RWPE1 (cell line): ENCODE measurements at regions not wholly inside any gene's neighbourhood (a gene's known extent, or its start where the extent isn't known, plus 50 kb on each side); places are given as distances from the start of the nearest gene placed in this dataset.

Experiments used
- CTCF ChIA-PET: fragments of 350-600 bp; sonication (Branson Sonifier 250); formaldehyde crosslinking; extraction: SDS; loops from one replicate; lab custom pipeline; 2021; lab: Yijun Ruan, JAX
- POLR2A ChIA-PET: fragments of 400-600 bp; formaldehyde crosslinking; extraction: SDS; loops from one replicate; lab custom pipeline; 2020; ENCODE audit warnings: antibody characterized with exemption; ENCODE audit not compliant: low non-redundant PET; lab: Yijun Ruan, JAX
- DNase-seq: peaks from one replicate; pipeline ENCODE4 v3.0.0; 2012; ENCODE audit warnings: low spot score
- H3K27ac ChIP-seq: fragments of 450-650 bp; 2 replicates; pipeline ENCODE4 v1.5.1; 2017
- TF ChIP-seq, protein P1 (sequence below): fragments of 450-650 bp; conservative IDR thresholded peaks from 2 replicates; pipeline ENCODE4 v1.5.1; 2017; ENCODE audit warnings: low read depth, mild to moderate bottlenecking

DNA sequence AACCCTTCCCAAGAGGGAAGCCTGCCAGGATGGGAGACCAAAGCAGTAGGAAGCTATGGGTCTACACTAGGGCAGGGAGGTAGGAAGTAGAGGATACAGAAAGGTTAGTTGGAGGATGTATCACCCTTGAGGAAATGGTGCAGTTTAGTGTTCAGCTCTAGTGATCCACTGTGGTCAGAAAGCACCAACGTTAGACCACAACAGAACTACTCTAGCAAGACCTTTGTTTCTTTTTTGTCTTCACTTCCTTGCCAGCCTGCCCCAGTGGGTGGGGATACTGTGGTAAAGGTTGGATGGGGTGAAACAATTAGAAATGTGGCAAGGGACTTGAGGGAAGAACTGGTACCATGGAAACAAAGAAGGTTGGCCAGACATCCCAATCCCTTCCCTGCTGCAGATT is 83.3 kb downstream of the DDIT4L start:
- DNase-seq = no peak
- H3K27ac ChIP-seq = no peak overlapping the region
- ChIA-PET CTCF (no interaction called here), POLR2A (no interaction called here)
- TF ChIP-seq, protein P1, sequence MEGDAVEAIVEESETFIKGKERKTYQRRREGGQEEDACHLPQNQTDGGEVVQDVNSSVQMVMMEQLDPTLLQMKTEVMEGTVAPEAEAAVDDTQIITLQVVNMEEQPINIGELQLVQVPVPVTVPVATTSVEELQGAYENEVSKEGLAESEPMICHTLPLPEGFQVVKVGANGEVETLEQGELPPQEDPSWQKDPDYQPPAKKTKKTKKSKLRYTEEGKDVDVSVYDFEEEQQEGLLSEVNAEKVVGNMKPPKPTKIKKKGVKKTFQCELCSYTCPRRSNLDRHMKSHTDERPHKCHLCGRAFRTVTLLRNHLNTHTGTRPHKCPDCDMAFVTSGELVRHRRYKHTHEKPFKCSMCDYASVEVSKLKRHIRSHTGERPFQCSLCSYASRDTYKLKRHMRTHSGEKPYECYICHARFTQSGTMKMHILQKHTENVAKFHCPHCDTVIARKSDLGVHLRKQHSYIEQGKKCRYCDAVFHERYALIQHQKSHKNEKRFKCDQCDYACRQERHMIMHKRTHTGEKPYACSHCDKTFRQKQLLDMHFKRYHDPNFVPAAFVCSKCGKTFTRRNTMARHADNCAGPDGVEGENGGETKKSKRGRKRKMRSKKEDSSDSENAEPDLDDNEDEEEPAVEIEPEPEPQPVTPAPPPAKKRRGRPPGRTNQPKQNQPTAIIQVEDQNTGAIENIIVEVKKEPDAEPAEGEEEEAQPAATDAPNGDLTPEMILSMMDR = no peak

DNA sequence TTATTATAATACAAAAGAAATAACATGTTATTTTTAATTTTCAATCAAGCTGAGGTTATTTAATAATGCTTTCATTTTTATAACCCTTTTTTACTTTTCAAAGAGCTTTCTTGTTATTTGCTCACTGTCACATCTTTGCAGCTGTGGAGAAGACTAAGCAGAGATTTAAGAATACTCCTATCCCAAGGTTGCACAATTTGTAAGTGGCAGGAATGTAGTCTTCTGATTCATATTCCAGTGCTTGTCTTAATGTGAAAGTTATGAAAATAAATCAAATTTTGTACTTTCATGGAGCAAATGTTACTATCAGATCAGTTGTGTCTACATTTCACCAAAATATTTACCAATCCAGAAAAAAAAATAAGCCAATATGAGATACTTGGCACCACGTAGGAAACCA is 86.6 kb downstream of the DDIT4L start:
- ChIA-PET CTCF (interaction anchor here (0.6 to 1.8 kb wide), 2 partner anchors 10 to 53 kb away, joined by 3 to 5 read pairs; no protein-coding TSS in a partner anchor), POLR2A (no interaction called here)
- no peak overlapping the region for H3K27ac ChIP-seq
- DNase-seq = no peak
- TF ChIP-seq, protein P1 = no peak

DNA sequence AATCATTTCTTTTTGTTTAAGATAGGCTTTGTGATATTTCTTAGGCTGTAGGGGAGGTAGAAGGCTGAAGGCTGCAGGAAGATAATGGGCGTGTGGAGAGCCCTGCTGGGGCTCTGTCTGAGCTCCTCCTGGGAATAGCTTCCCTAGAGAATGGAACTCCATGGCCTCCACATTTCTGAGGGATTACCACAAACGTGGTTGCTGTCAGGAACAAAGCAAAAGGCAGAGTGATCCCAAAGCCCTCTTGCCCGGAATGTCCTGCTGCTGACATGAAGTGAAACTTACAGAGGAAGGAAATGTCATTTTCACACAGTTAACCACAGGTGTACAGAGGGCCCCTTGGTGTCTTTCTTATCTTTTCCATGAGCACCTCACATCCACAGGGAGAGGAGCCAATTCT is 89.3 kb downstream of the DDIT4L start:
- no peak overlapping the region for H3K27ac ChIP-seq
- ChIA-PET CTCF (no interaction called here), POLR2A (no interaction called here)
- TF ChIP-seq, protein P1 = no peak
- no peak for DNase-seq

GRCh38 chr4:100099746-100100145 is 90.5 kb downstream of the DDIT4L start:
- POLR2A ChIA-PET = no interaction called here
- DNase-seq = no peak
- TF ChIP-seq, protein P1 = no peak
- H3K27ac ChIP-seq = no peak overlapping the region
- CTCF ChIA-PET = interaction anchor here (0.6 kb wide), 1 partner anchor 735 kb away, joined by 5 read pairs; no protein-coding TSS in a partner anchor

DNA sequence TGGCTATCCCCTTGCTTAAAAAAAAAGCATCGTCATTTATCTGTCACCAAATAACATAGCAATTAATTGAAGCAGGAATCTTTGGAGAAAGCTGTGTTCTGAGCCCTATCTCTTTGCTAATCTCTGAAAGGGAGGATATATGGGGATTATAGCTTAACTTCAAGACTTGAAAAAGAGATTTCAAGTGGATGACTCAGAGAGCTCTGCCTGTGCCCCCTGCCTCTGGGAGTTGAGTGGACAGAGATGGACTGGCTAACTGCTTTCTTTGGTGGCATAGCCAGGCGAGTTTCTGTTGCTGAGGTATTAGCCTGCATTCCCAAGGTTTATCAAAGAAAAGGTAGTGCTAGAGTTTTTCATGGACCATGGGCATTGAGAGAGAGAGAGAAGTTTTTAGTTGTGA is 91.6 kb downstream of the DDIT4L start:
- TF ChIP-seq, protein P1 = no peak
- POLR2A ChIA-PET = no interaction called here
- DNase-seq = no peak
- no peak overlapping the region for H3K27ac ChIP-seq
- CTCF ChIA-PET = interaction anchor here (1.0 kb wide), 1 partner anchor 101 kb away, joined by 3 read pairs; no protein-coding TSS in a partner anchor

DNA sequence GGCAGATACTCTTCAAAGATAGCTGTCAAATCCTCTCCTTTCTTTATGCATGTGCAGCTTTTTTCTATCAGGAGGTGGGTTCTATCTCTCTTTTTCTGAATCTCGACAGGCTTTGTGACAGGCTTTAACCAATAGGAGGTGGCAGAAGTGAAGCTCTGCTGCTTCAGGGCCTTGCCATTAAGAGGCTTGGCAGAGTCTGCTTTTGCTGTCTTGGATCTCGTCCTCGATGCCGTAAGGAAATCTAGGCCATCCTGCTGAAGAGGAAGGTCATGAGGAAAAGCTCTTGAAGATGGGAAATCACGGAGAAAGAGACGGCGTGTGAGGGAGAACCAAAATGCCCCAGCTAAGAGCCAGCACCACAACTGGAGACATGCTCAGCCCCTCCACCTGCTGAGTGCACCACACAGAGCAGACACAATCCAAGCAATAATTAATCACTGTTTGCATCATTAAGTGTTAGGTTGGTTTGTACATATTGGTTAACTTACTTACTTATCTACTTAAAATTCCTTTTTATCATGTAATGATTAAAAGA is 92.2 kb downstream of the DDIT4L start:
- ChIA-PET POLR2A (no interaction called here), CTCF (interaction anchor here (0.6 to 1.0 kb wide), 2 partner anchors 100 to 330 kb away, joined by 3 read pairs; no protein-coding TSS in a partner anchor)
- H3K27ac ChIP-seq = no peak overlapping the region
- TF ChIP-seq, protein P1 = no peak
- no peak for DNase-seq
